Left cardiac atrium (tissue), 4 donors: ENCODE measurements at regions not wholly inside any gene's neighbourhood (a gene's known extent, or its start where the extent isn't known, plus 50 kb on each side); places are given as distances from the start of the nearest gene placed in this dataset.
A peak's percentile ranks its signal among the peaks of the same experiment; 100 is the strongest.

Experiments used
- ATAC-seq, 2 donors: fragments of 200-7000 bp; cut with Tn5 transposase; one replicate each; pipeline ENCODE4 v1.9.1; 2020; ENCODE audit warnings: mild to moderate bottlenecking in 2 of 2, moderate library complexity in 2 of 2
- DNase-seq: peaks from one replicate; pipeline ENCODE4 v3.0.0-alpha.2; 2020
- intact Hi-C, 2 donors: fragments of 100-400 bp; cut with DNase I; formaldehyde crosslinking; loops; one replicate each; pipeline versions ENCODE4 v1.14.1 to v1.15.1; 2022 to 2023
- donor health status: DM: no; HTN: yes; CAD: no.
- donor health status: DM: no; HTN: yes; CAD: no; lungs with severe emphysema.
- donor health status: DM: yes; HTN: yes; CAD: no.
- donor health status: Dilated cardiomyopathy.

GRCh38 chr22:25363474-25363873, 144.0 kb downstream of the CRYBB2 start:
- intact Hi-C loops: loop anchor here (5.0 to 10.0 kb wide), 2 partner anchors 61 to 84 kb away; no protein-coding TSS in a partner anchor
- no peak for DNase-seq

GRCh38 chr22:25364281-25364680, 144.8 kb downstream of the CRYBB2 start:
- intact Hi-C loops: loop anchor here (5.0 to 10.0 kb wide), 2 partner anchors 61 to 83 kb away; no protein-coding TSS in a partner anchor
- no peak for DNase-seq
- ATAC-seq: no peak

More at GRCh38 chr22:25363474-25363873, 144.0 kb downstream of the CRYBB2 start:
- ATAC-seq: no peak

GRCh38 chr22:25364736-25365241, 145.3 kb downstream of the CRYBB2 start:
- ATAC-seq (no peak), DNase-seq (no peak)
- intact Hi-C loops: loop anchor here (5.0 to 10.0 kb wide), 2 partner anchors 60 to 83 kb away; no protein-coding TSS in a partner anchor

- intact Hi-C loops: loop anchor here in 1 of 2 donors (10.0 kb wide), 1 partner anchor 59 kb away; no protein-coding TSS in a partner anchor
- ATAC-seq (peak in 1 of 2 donors; percentile 8), DNase-seq (peak; percentile 48)
Observed at GRCh38 chr22:25365491-25366261, 146.2 kb downstream of the CRYBB2 start.

GRCh38 chr22:25366408-25366807, 147.0 kb downstream of the CRYBB2 start:
- DNase-seq (no peak), ATAC-seq (no peak)
- intact Hi-C loops: loop anchor here in 1 of 2 donors (10.0 kb wide), 1 partner anchor 58 kb away; no protein-coding TSS in a partner anchor

GRCh38 chr22:25366876-25367466, 147.5 kb downstream of the CRYBB2 start:
- ATAC-seq: no peak
- intact Hi-C loops: loop anchor here in 1 of 2 donors (10.0 kb wide), 1 partner anchor 58 kb away; no protein-coding TSS in a partner anchor
- no peak for DNase-seq

- intact Hi-C loops: loop anchor here in 1 of 2 donors (10.0 kb wide), 1 partner anchor 57 kb away; no protein-coding TSS in a partner anchor
- ATAC-seq (peak in 1 of 2 donors; percentile 34), DNase-seq (no peak)
Observed at GRCh38 chr22:25367756-25368155, 148.3 kb downstream of the CRYBB2 start.

GRCh38 chr22:25368271-25368670, 148.8 kb downstream of the CRYBB2 start:
- DNase-seq: peak; percentile 58
- intact Hi-C loops: loop anchor here in 1 of 2 donors (10.0 kb wide), 1 partner anchor 57 kb away; no protein-coding TSS in a partner anchor
- ATAC-seq: peak in 1 of 2 donors; percentile 58

- ATAC-seq (no peak), DNase-seq (no peak)
- intact Hi-C loops: loop anchor here in 1 of 2 donors (10.0 kb wide), 1 partner anchor 56 kb away; no protein-coding TSS in a partner anchor
Observed at GRCh38 chr22:25369041-25369440, 149.6 kb downstream of the CRYBB2 start.

- ATAC-seq (no peak), DNase-seq (no peak)
- intact Hi-C loops: no loop called here
Observed at GRCh38 chr22:25370322-25370721, 150.9 kb downstream of the CRYBB2 start.

GRCh38 chr22:25372000-25372595, 152.7 kb downstream of the CRYBB2 start:
- ATAC-seq: no peak

GRCh38 chr22:25373961-25374360, 154.5 kb downstream of the CRYBB2 start:
- DNase-seq: no peak
- intact Hi-C loops: no loop called here
- ATAC-seq: no peak

More at GRCh38 chr22:25372000-25372595, 152.7 kb downstream of the CRYBB2 start:
- DNase-seq: no peak
- intact Hi-C loops: no loop called here

GRCh38 chr22:25374869-25375268, 155.4 kb downstream of the CRYBB2 start:
- no peak for ATAC-seq

GRCh38 chr22:25375683-25376082, 156.2 kb downstream of the CRYBB2 start:
- intact Hi-C loops: no loop called here
- ATAC-seq: no peak
- DNase-seq: no peak

More at GRCh38 chr22:25374869-25375268, 155.4 kb downstream of the CRYBB2 start:
- intact Hi-C loops: no loop called here
- no peak for DNase-seq

- DNase-seq (no peak), ATAC-seq (no peak)
- intact Hi-C loops: no loop called here
Observed at GRCh38 chr22:25377699-25378098, 158.3 kb downstream of the CRYBB2 start.

- DNase-seq (no peak), ATAC-seq (no peak)
- intact Hi-C loops: no loop called here
Observed at GRCh38 chr22:25380122-25380747, 160.8 kb downstream of the CRYBB2 start.

GRCh38 chr22:25382762-25383161, 163.3 kb downstream of the CRYBB2 start:
- ATAC-seq: no peak
- no peak for DNase-seq
- intact Hi-C loops: no loop called here

GRCh38 chr22:25383278-25383820, 163.9 kb downstream of the CRYBB2 start:
- intact Hi-C loops: no loop called here
- ATAC-seq (no peak), DNase-seq (no peak)

GRCh38 chr22:25383892-25384291, 164.5 kb downstream of the CRYBB2 start:
- intact Hi-C loops: no loop called here
- ATAC-seq (no peak), DNase-seq (no peak)
